Prostate gland (tissue), 1 donor: ENCODE measurements at regions not wholly inside any gene's neighbourhood (a gene's known extent, or its start where the extent isn't known, plus 50 kb on each side); places are given as distances from the start of the nearest gene placed in this dataset.

Experiments used
- POLR2A ChIP-seq: fragments of 450-650 bp; IDR thresholded peaks from one replicate; pipeline ENCODE4 v1.6.1; 2016; ENCODE audit warnings: antibody characterized with exemption, mild to moderate bottlenecking
- POLR2AphosphoS5 ChIP-seq: sonication (generic); formaldehyde crosslinking; IDR thresholded peaks from one replicate; pipeline ENCODE4 v1.6.1; 2017; ENCODE audit warnings: antibody characterized with exemption

DNA sequence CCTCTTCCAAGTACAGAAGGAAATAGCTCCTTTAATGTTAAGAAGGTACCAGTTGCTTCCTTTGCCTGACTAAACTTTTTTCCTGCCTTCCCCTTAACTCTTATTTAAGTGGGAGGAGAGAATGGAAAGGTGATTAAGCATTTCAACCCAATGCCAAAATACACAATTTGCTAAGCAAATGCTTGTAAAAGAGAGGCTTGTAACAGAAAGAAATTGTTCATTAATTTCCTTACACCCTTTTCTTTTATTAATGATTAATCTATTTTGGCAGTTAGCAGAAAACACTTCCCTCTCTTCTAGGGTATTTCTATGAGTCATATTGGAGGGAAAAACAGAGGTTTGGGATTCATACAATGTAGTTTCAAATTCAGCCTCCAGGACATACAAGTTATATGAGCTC lies 427.6 kb upstream of the FAT3 start:
- TF ChIP-seq POLR2AphosphoS5 (no peak), POLR2A (no peak)
